ENCODE measurements at regions not wholly inside any gene's neighbourhood (a gene's known extent, or its start where the extent isn't known, plus 50 kb on each side); places are given as distances from the start of the nearest gene placed in this dataset.
"Not testable (repeated sequence)": the region's sequence is repeated elsewhere in the genome, so short reads cannot be mapped to it uniquely, and the experiment has no call there.

DNA sequence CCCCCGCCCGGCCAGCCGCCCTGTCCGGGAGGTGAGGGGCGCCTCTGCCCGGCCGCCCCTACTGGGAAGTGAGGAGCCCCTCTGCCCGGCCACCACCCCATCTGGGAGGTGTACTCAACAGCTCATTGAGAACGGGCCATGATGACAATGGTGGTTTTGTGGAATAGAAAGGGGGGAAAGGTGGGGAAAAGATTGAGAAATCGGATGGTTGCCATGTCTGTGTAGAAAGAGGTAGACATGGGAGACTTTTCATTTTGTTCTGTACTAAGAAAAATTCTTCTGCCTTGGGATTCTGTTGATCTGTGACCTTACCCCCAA, 215.8 kb downstream of the BCAS1 start:
- H3K4me3 Mint-ChIP-seq; CTCF ChIA-PET; ATAC-seq (replicated peaks in 1 of 4); H3K27ac ChIP-seq (ENCODE audit: low read length); H3K36me3 ChIP-seq (ENCODE audit: control insufficient read depth in 2 of 2, extremely low read depth in 1 of 2, insufficient read depth in 1 of 2, low read length in 1 of 2); POLR2A ChIA-PET; H3K27me3 ChIP-seq (replicated peaks in 1 of 2; ENCODE audit: control insufficient read depth in 2 of 2, extremely low read depth in 1 of 2, insufficient read depth in 2 of 2, low read length in 1 of 2); DNase-seq; H3K27ac Mint-ChIP-seq; H3K36me3 Mint-ChIP-seq; H3K9me3 ChIP-seq; H3K4me3 ChIP-seq (ENCODE audit: control insufficient read depth in 1 of 2, extremely low read depth in 1 of 2, low read length in 1 of 2); H3K9me3 Mint-ChIP-seq; H3K27me3 Mint-ChIP-seq: not testable (repeated sequence)
- no CpG with 5 or more reads among the region's 10 CpGs for WGBS (ENCODE audit: insufficient coverage)
- H3K4me1 ChIP-seq (ENCODE audit: control insufficient read depth in 1 of 2, extremely low read depth in 1 of 2, insufficient read depth in 2 of 2, low read length in 2 of 2), result peaks cover 8 to 22% of the 10 kb centered on the region in 2 experiments
- H3K4me1 Mint-ChIP-seq, result peaks cover 29 to 38% (median 31%) of the 10 kb centered on the region in 3 donors

GRCh38 chr20:53853111-53853713, 217.2 kb downstream of the BCAS1 start:
- no peaks in the 10 kb centered on the region for H3K27me3 ChIP-seq (replicated peaks in 1 of 2; ENCODE audit: control insufficient read depth in 2 of 2, extremely low read depth in 1 of 2, insufficient read depth in 2 of 2, low read length in 1 of 2)
- Mint-ChIP-seq H3K27me3 (no peaks in the 10 kb centered on the region), H3K9me3 (no peaks in the 10 kb centered on the region), H3K36me3 (peaks cover 3% of the 10 kb centered on the region), H3K27ac (peak overlapping the region in 1 of 2 donors; percentile 55), H3K4me3 (no peak overlapping the region), H3K4me1 (peaks cover 35 to 50% (median 38%) of the 10 kb centered on the region in 3 donors)
- no peaks in the 10 kb centered on the region for H3K9me3 ChIP-seq
- no peak overlapping the region for H3K4me3 ChIP-seq (ENCODE audit: control insufficient read depth in 1 of 2, extremely low read depth in 1 of 2, low read length in 1 of 2)
- H3K36me3 ChIP-seq (ENCODE audit: control insufficient read depth in 2 of 2, extremely low read depth in 1 of 2, insufficient read depth in 1 of 2, low read length in 1 of 2), result no peaks in the 10 kb centered on the region
- H3K27ac ChIP-seq (ENCODE audit: low read length), result no peak overlapping the region
- ChIA-PET POLR2A (no interaction called here), CTCF (no interaction called here)
- DNase-seq (no peak), ATAC-seq (replicated peaks in 1 of 4) (no peak)
- peaks cover 8 to 26% of the 10 kb centered on the region in 2 experiments for H3K4me1 ChIP-seq (ENCODE audit: control insufficient read depth in 1 of 2, extremely low read depth in 1 of 2, insufficient read depth in 2 of 2, low read length in 2 of 2)
- 87% methylated on average over 3 of the region's 4 CpGs for WGBS (ENCODE audit: insufficient coverage)

GRCh38 chr20:53852691-53853090, 217.7 kb downstream of the BCAS1 start:
- Mint-ChIP-seq H3K4me3 (no peak overlapping the region), H3K27ac (peak overlapping the region in 1 of 2 donors; percentile 55), H3K4me1 (peaks cover 36 to 51% (median 38%) of the 10 kb centered on the region in 3 donors), H3K36me3 (peaks cover 3% of the 10 kb centered on the region), H3K27me3 (no peaks in the 10 kb centered on the region), H3K9me3 (no peaks in the 10 kb centered on the region)
- no peaks in the 10 kb centered on the region for H3K36me3 ChIP-seq (ENCODE audit: control insufficient read depth in 2 of 2, extremely low read depth in 1 of 2, insufficient read depth in 1 of 2, low read length in 1 of 2)
- H3K9me3 ChIP-seq, result no peaks in the 10 kb centered on the region
- DNase-seq, result no peak
- peaks cover 7 to 26% of the 10 kb centered on the region in 2 experiments for H3K4me1 ChIP-seq (ENCODE audit: control insufficient read depth in 1 of 2, extremely low read depth in 1 of 2, insufficient read depth in 2 of 2, low read length in 2 of 2)
- ChIA-PET POLR2A (no interaction called here), CTCF (interaction anchor here in 1 of 2 donors (0.6 kb wide), 1 partner anchor 10 kb away, joined by 3 read pairs; no protein-coding TSS in a partner anchor)
- H3K4me3 ChIP-seq (ENCODE audit: control insufficient read depth in 1 of 2, extremely low read depth in 1 of 2, low read length in 1 of 2), result no peak overlapping the region
- ATAC-seq (replicated peaks in 1 of 4), result no peak
- H3K27me3 ChIP-seq (replicated peaks in 1 of 2; ENCODE audit: control insufficient read depth in 2 of 2, extremely low read depth in 1 of 2, insufficient read depth in 2 of 2, low read length in 1 of 2), result no peaks in the 10 kb centered on the region
- WGBS (ENCODE audit: insufficient coverage), result no CpG with 5 or more reads among the region's 5 CpGs
- no peak overlapping the region for H3K27ac ChIP-seq (ENCODE audit: low read length)

GRCh38 chr20:53852014-53852413, 218.4 kb downstream of the BCAS1 start:
- H3K27ac ChIP-seq (ENCODE audit: low read length), result no peak overlapping the region
- no peaks in the 10 kb centered on the region for H3K27me3 ChIP-seq (replicated peaks in 1 of 2; ENCODE audit: control insufficient read depth in 2 of 2, extremely low read depth in 1 of 2, insufficient read depth in 2 of 2, low read length in 1 of 2)
- H3K4me3 ChIP-seq (ENCODE audit: control insufficient read depth in 1 of 2, extremely low read depth in 1 of 2, low read length in 1 of 2), result no peak overlapping the region
- Mint-ChIP-seq H3K36me3 (peaks cover 3% of the 10 kb centered on the region), H3K4me3 (no peak overlapping the region), H3K27me3 (no peaks in the 10 kb centered on the region), H3K9me3 (no peaks in the 10 kb centered on the region), H3K27ac (no peak overlapping the region), H3K4me1 (peaks cover 36 to 52% (median 40%) of the 10 kb centered on the region in 3 donors)
- CTCF ChIA-PET, result interaction anchor here in 1 of 2 donors (0.6 to 1.1 kb wide), 2 partner anchors 9 to 88 kb away, joined by 3 read pairs; no protein-coding TSS in a partner anchor
- WGBS (ENCODE audit: insufficient coverage), result no CpG with 5 or more reads among the region's 3 CpGs
- DNase-seq (no peak), ATAC-seq (replicated peaks in 1 of 4) (no peak)
- no peaks in the 10 kb centered on the region for H3K36me3 ChIP-seq (ENCODE audit: control insufficient read depth in 2 of 2, extremely low read depth in 1 of 2, insufficient read depth in 1 of 2, low read length in 1 of 2)
- H3K9me3 ChIP-seq, result no peaks in the 10 kb centered on the region
- peaks cover 11 to 28% of the 10 kb centered on the region in 2 experiments for H3K4me1 ChIP-seq (ENCODE audit: control insufficient read depth in 1 of 2, extremely low read depth in 1 of 2, insufficient read depth in 2 of 2, low read length in 2 of 2)
- POLR2A ChIA-PET, result interaction anchor here in 1 of 2 donors (0.6 kb wide), 1 partner anchor 256 kb away, joined by 3 read pairs; no protein-coding TSS in a partner anchor

DNA sequence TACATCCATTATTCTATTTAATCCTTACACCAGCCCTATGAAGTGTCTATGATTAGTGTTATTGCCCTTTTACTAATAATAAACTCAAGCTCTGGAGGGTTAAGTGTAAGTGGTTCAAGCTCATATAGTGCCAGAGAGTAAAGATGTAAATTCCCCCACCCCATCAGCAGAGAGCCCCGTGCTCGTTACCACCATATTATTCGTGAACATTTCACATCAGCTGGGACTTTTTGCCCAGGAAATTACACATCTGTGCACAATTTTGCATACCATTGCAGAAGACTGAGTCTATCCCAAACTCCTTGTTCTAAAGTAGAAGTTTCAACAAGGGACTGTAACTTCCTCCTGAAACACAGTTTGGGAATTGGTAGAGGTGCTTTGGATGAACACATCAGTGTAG, 220.1 kb downstream of the BCAS1 start:
- ChIA-PET POLR2A (no interaction called here), CTCF (no interaction called here)
- Histone ChIP-seq H3K36me3 (ENCODE audit: control insufficient read depth in 2 of 2, extremely low read depth in 1 of 2, insufficient read depth in 1 of 2, low read length in 1 of 2) (no peaks in the 10 kb centered on the region), H3K27me3 (replicated peaks in 1 of 2; ENCODE audit: control insufficient read depth in 2 of 2, extremely low read depth in 1 of 2, insufficient read depth in 2 of 2, low read length in 1 of 2) (no peaks in the 10 kb centered on the region), H3K4me3 (ENCODE audit: control insufficient read depth in 1 of 2, extremely low read depth in 1 of 2, low read length in 1 of 2) (no peak overlapping the region), H3K4me1 (ENCODE audit: control insufficient read depth in 1 of 2, extremely low read depth in 1 of 2, insufficient read depth in 2 of 2, low read length in 2 of 2) (peaks cover 19 to 32% of the 10 kb centered on the region in 2 experiments), H3K27ac (ENCODE audit: low read length) (no peak overlapping the region), H3K9me3 (no peaks in the 10 kb centered on the region)
- no peak overlapping the region for H3K27ac Mint-ChIP-seq
- H3K36me3 Mint-ChIP-seq, result peaks cover 3% of the 10 kb centered on the region
- no peaks in the 10 kb centered on the region for H3K27me3 Mint-ChIP-seq
- no peak for DNase-seq
- no peak for ATAC-seq (replicated peaks in 1 of 4)
- 47% methylated on average over 3 of the region's 3 CpGs for WGBS (ENCODE audit: insufficient coverage)
- no peaks in the 10 kb centered on the region for H3K9me3 Mint-ChIP-seq
- no peak overlapping the region for H3K4me3 Mint-ChIP-seq
- peaks cover 36 to 52% (median 40%) of the 10 kb centered on the region in 3 donors for H3K4me1 Mint-ChIP-seq

- peaks cover 25 to 38% of the 10 kb centered on the region in 2 experiments for H3K4me1 ChIP-seq (ENCODE audit: control insufficient read depth in 1 of 2, extremely low read depth in 1 of 2, insufficient read depth in 2 of 2, low read length in 2 of 2)
- H3K36me3 ChIP-seq (ENCODE audit: control insufficient read depth in 2 of 2, extremely low read depth in 1 of 2, insufficient read depth in 1 of 2, low read length in 1 of 2), result no peaks in the 10 kb centered on the region
- H3K27ac ChIP-seq (ENCODE audit: low read length), result no peak overlapping the region
- H3K27ac Mint-ChIP-seq, result no peak overlapping the region
- ChIA-PET CTCF (interaction anchor here in 1 of 2 donors (0.7 kb wide), 3 partner anchors 9 to 299 kb away, joined by 3 to 4 read pairs (median 3); no protein-coding TSS in a partner anchor), POLR2A (interaction anchor here in 1 of 2 donors (0.6 kb wide), 1 partner anchor 16 kb away, joined by 3 read pairs; no protein-coding TSS in a partner anchor)
- H3K4me3 ChIP-seq (ENCODE audit: control insufficient read depth in 1 of 2, extremely low read depth in 1 of 2, low read length in 1 of 2), result no peak overlapping the region
- H3K4me1 Mint-ChIP-seq, result peaks cover 43 to 55% (median 48%) of the 10 kb centered on the region in 3 donors
- 96% methylated on average over 5 of the region's 12 CpGs for WGBS (ENCODE audit: insufficient coverage)
- no peak overlapping the region for H3K4me3 Mint-ChIP-seq
- H3K9me3 Mint-ChIP-seq, result no peaks in the 10 kb centered on the region
- no peaks in the 10 kb centered on the region for H3K27me3 Mint-ChIP-seq
- DNase-seq (no peak), ATAC-seq (replicated peaks in 1 of 4) (no peak)
- no peaks in the 10 kb centered on the region for H3K9me3 ChIP-seq
- peaks cover 3% of the 10 kb centered on the region for H3K36me3 Mint-ChIP-seq
- H3K27me3 ChIP-seq (replicated peaks in 1 of 2; ENCODE audit: control insufficient read depth in 2 of 2, extremely low read depth in 1 of 2, insufficient read depth in 2 of 2, low read length in 1 of 2), result no peaks in the 10 kb centered on the region
Measured at GRCh38 chr20:53849471-53850059, 220.8 kb downstream of the BCAS1 start.
